IPS DF 6.9 (cell line): ENCODE measurements at regions not wholly inside any gene's neighbourhood (a gene's known extent, or its start where the extent isn't known, plus 50 kb on each side); places are given as distances from the start of the nearest gene placed in this dataset.

ENCODE experiments used
- DNase-seq: peaks from one replicate; pipeline ENCODE4 v3.0.0-alpha.2; 2013; ENCODE audit warnings: low read depth, low spot score
- H3K27ac ChIP-seq: one replicate; pipeline ENCODE4 v1.5.1; 2013; ENCODE audit warnings: low read length, control low read depth
- H3K27me3 ChIP-seq: 2 replicates; pipeline ENCODE4 v1.6.1; 2013; ENCODE audit warnings: mild to moderate bottlenecking, low read length; ENCODE audit not compliant: control insufficient read depth, insufficient read depth
- H3K36me3 ChIP-seq: 2 replicates; pipeline ENCODE4 v1.6.1; 2013; ENCODE audit warnings: low read length; ENCODE audit not compliant: control insufficient read depth, insufficient read depth
- H3K4me1 ChIP-seq: 2 replicates; pipeline ENCODE4 v1.6.1; 2013; ENCODE audit warnings: low read length; ENCODE audit not compliant: control insufficient read depth, insufficient read depth
- H3K4me3 ChIP-seq: 2 replicates; pipeline ENCODE4 v1.5.1; 2013; ENCODE audit warnings: mild to moderate bottlenecking, low read length
- H3K9me3 ChIP-seq: 2 replicates; pipeline ENCODE4 v1.6.1; 2013; ENCODE audit warnings: low read length, inconsistent platforms; ENCODE audit not compliant: control insufficient read depth, insufficient read depth
- WGBS: extraction: QIAGEN DNeasy Blood & Tissue Kit; methylation state at CpG from one replicate; pipeline ENCODE4 v1.1.7; 2013; ENCODE audit warnings: mixed read lengths, missing lambda C conversion rate; ENCODE audit not compliant: insufficient read length, insufficient coverage; 5-methylcytosine and 5-hydroxymethylcytosine counted together

- WGBS = no CpG with 5 or more reads among the region's 1 CpG
- H3K9me3 ChIP-seq = no peaks in the 10 kb centered on the region
- no peaks in the 10 kb centered on the region for H3K27me3 ChIP-seq
- no peak overlapping the region for H3K27ac ChIP-seq
- no peaks in the 10 kb centered on the region for H3K36me3 ChIP-seq
- no peak overlapping the region for H3K4me3 ChIP-seq
- no peak for DNase-seq
- H3K4me1 ChIP-seq = no peaks in the 10 kb centered on the region
Measured at GRCh38 chr17:52294301-52294700, 135.8 kb upstream of the CA10 start.

GRCh38 chr17:52287611-52288010, 129.1 kb upstream of the CA10 start:
- no peaks in the 10 kb centered on the region for H3K9me3 ChIP-seq
- H3K27ac ChIP-seq = no peak overlapping the region
- no peaks in the 10 kb centered on the region for H3K36me3 ChIP-seq
- WGBS = no CpG with 5 or more reads among the region's 2 CpGs
- no peak overlapping the region for H3K4me3 ChIP-seq
- H3K27me3 ChIP-seq = no peaks in the 10 kb centered on the region
- no peaks in the 10 kb centered on the region for H3K4me1 ChIP-seq
- no peak for DNase-seq

- Histone ChIP-seq H3K4me1 (no peaks in the 10 kb centered on the region), H3K9me3 (no peaks in the 10 kb centered on the region), H3K4me3 (no peak overlapping the region), H3K27ac (no peak overlapping the region), H3K36me3 (no peaks in the 10 kb centered on the region), H3K27me3 (no peaks in the 10 kb centered on the region)
- WGBS = no CpG with 5 or more reads among the region's 2 CpGs
- no peak for DNase-seq
Measured at GRCh38 chr17:52283872-52284271, 125.4 kb upstream of the CA10 start.

- DNase-seq = no peak
- WGBS = no CpG with 5 or more reads among the region's 4 CpGs
- Histone ChIP-seq H3K9me3 (no peaks in the 10 kb centered on the region), H3K4me1 (no peaks in the 10 kb centered on the region), H3K27ac (no peak overlapping the region), H3K4me3 (no peak overlapping the region), H3K36me3 (no peaks in the 10 kb centered on the region), H3K27me3 (no peaks in the 10 kb centered on the region)
Measured at GRCh38 chr17:52276381-52277008, 118.0 kb upstream of the CA10 start.

- Histone ChIP-seq H3K36me3 (no peaks in the 10 kb centered on the region), H3K9me3 (no peaks in the 10 kb centered on the region), H3K27me3 (no peaks in the 10 kb centered on the region), H3K4me1 (no peaks in the 10 kb centered on the region), H3K4me3 (no peak overlapping the region), H3K27ac (no peak overlapping the region)
- DNase-seq = no peak
- WGBS = no CpG with 5 or more reads among the region's 1 CpG
Measured at GRCh38 chr17:52271781-52272180, 113.3 kb upstream of the CA10 start.

GRCh38 chr17:52255347-52255746, 96.8 kb upstream of the CA10 start:
- H3K9me3 ChIP-seq = no peaks in the 10 kb centered on the region
- no peaks in the 10 kb centered on the region for H3K36me3 ChIP-seq
- H3K4me1 ChIP-seq = 0 out of 2 replicates have a peak, but pooled peaks cover 1% of the 10 kb centered on the region
- no peak for DNase-seq
- no peak overlapping the region for H3K4me3 ChIP-seq
- H3K27me3 ChIP-seq = no peaks in the 10 kb centered on the region
- WGBS = no CpG with 5 or more reads among the region's 9 CpGs
- H3K27ac ChIP-seq = no peak overlapping the region

- H3K4me1 ChIP-seq = no peaks in the 10 kb centered on the region
- no peaks in the 10 kb centered on the region for H3K36me3 ChIP-seq
- H3K9me3 ChIP-seq = no peaks in the 10 kb centered on the region
- H3K27me3 ChIP-seq = no peaks in the 10 kb centered on the region
- no peak for DNase-seq
- H3K4me3 ChIP-seq = no peak overlapping the region
- WGBS = no CpG with 5 or more reads among the region's 2 CpGs
- H3K27ac ChIP-seq = no peak overlapping the region
Measured at GRCh38 chr17:52244689-52245088, 86.2 kb upstream of the CA10 start.

- Histone ChIP-seq H3K36me3 (no peaks in the 10 kb centered on the region), H3K4me1 (no peaks in the 10 kb centered on the region), H3K27me3 (no peaks in the 10 kb centered on the region), H3K9me3 (no peaks in the 10 kb centered on the region), H3K27ac (no peak overlapping the region), H3K4me3 (no peak overlapping the region)
- no CpG with 5 or more reads among the region's 2 CpGs for WGBS
- DNase-seq = no peak
Measured at GRCh38 chr17:52242268-52242667, 83.8 kb upstream of the CA10 start.

GRCh38 chr17:52237151-52237550, 78.6 kb upstream of the CA10 start:
- Histone ChIP-seq H3K27ac (no peak overlapping the region), H3K27me3 (no peaks in the 10 kb centered on the region), H3K4me3 (no peak overlapping the region), H3K4me1 (no peaks in the 10 kb centered on the region; the same call in 1 of the 2 replicates), H3K36me3 (no peaks in the 10 kb centered on the region), H3K9me3 (no peaks in the 10 kb centered on the region)
- no CpG with 5 or more reads among the region's 6 CpGs for WGBS
- DNase-seq = no peak

- Histone ChIP-seq H3K27me3 (no peaks in the 10 kb centered on the region), H3K4me3 (no peak overlapping the region), H3K4me1 (no peaks in the 10 kb centered on the region; the same call in 1 of the 2 replicates), H3K9me3 (no peaks in the 10 kb centered on the region), H3K36me3 (no peaks in the 10 kb centered on the region), H3K27ac (no peak overlapping the region)
- no CpG with 5 or more reads among the region's 1 CpG for WGBS
- DNase-seq = no peak
Measured at GRCh38 chr17:52235516-52235915, 77.0 kb upstream of the CA10 start.

GRCh38 chr17:52233632-52234031, 75.1 kb upstream of the CA10 start:
- no peak overlapping the region for H3K27ac ChIP-seq
- WGBS = no CpG with 5 or more reads among the region's 1 CpG
- DNase-seq = no peak
- H3K36me3 ChIP-seq = no peaks in the 10 kb centered on the region
- H3K4me1 ChIP-seq = no peaks in the 10 kb centered on the region; the same call in 1 of the 2 replicates
- H3K4me3 ChIP-seq = no peak overlapping the region
- no peaks in the 10 kb centered on the region for H3K9me3 ChIP-seq
- H3K27me3 ChIP-seq = no peaks in the 10 kb centered on the region
